ENCODE measurements at regions not wholly inside any gene's neighbourhood (a gene's known extent, or its start where the extent isn't known, plus 50 kb on each side); places are given as distances from the start of the nearest gene placed in this dataset.

GRCh38 chr6:10320291-10320690 lies 94.6 kb downstream of the TFAP2A start:
- TF ChIP-seq KMT2A (CRISPR knock-in tag; IDR thresholded peaks at IDR 0.05) (no peak), GATA4 (IDR thresholded peaks at IDR 0.05; ENCODE audit: borderline replicate concordance, low read depth) (no peak), ZNF749 (CRISPR knock-in tag; IDR thresholded peaks at IDR 0.05; ENCODE audit: borderline replicate concordance) (no peak), IRF9 (CRISPR knock-in tag; IDR thresholded peaks at IDR 0.05; ENCODE audit: borderline replicate concordance) (no peak), KAT7 (CRISPR knock-in tag; IDR thresholded peaks at IDR 0.05; ENCODE audit: borderline replicate concordance) (no peak), REL (CRISPR knock-in tag; conservative IDR thresholded peaks at IDR 0.05) (no peak), ZBTB38 (CRISPR knock-in tag; IDR thresholded peaks at IDR 0.05) (no peak), SP2 (CRISPR knock-in tag; IDR thresholded peaks at IDR 0.05) (no peak), ZNF280D (CRISPR knock-in tag; IDR thresholded peaks at IDR 0.05) (no peak), SRSF9 (IDR thresholded peaks at IDR 0.05; ENCODE audit: borderline replicate concordance, insufficient read depth, low read depth, low read length, poor library complexity, severe bottlenecking) (no peak), ZNF543 (CRISPR knock-in tag; IDR thresholded peaks at IDR 0.05) (no peak), NR2F6 (IDR thresholded peaks at IDR 0.05) (no peak), NR2F6 (CRISPR knock-in tag; IDR thresholded peaks at IDR 0.05) (no peak), SRY (CRISPR knock-in tag; IDR thresholded peaks at IDR 0.05) (no peak), TAF15 (IDR thresholded peaks at IDR 0.05; ENCODE audit: low read depth, low read length, poor library complexity, severe bottlenecking) (no peak), ZFYVE20 (CRISPR knock-in tag; IDR thresholded peaks at IDR 0.05; ENCODE audit: borderline replicate concordance, low read depth) (no peak), ZNF121 (CRISPR knock-in tag; IDR thresholded peaks at IDR 0.05) (no peak), NR2F1 (CRISPR knock-in tag; IDR thresholded peaks at IDR 0.05) (no peak), THAP8 (CRISPR knock-in tag; IDR thresholded peaks at IDR 0.05; ENCODE audit: borderline replicate concordance) (no peak), NPAS2 (CRISPR knock-in tag; IDR thresholded peaks at IDR 0.05; ENCODE audit: borderline replicate concordance) (no peak)
- FAIRE-seq (no peak), ATAC-seq (no peak), DNase-seq (ENCODE audit: low spot score) (no peak)
- no peaks in the 10 kb centered on the region for H4K20me1 ChIP-seq (ENCODE audit: insufficient read depth, low read length)
- H3K4me2 ChIP-seq (ENCODE audit: low read depth, low read length), result no peak overlapping the region
- no peaks in the 10 kb centered on the region for H3K79me2 ChIP-seq (ENCODE audit: insufficient read depth, low read length)
- H3K9ac ChIP-seq (ENCODE audit: insufficient read depth, low read depth, low read length), result no peak overlapping the region
- intact Hi-C loops (cut with micrococcal nuclease; ENCODE audit: unreplicated experiment) (no loop called here), in situ Hi-C loops (cut with HindIII; ENCODE audit: extremely low pct_ligation_motif_present, low pct_unique_long_range_greater_than_20kb) (no loop called here)
- POLR2A ChIA-PET, result no interaction called here
- BruUV-seq (replicated peaks), result no TSS peak
- no peaks in the 10 kb centered on the region for H3K9me3 ChIP-seq (ENCODE audit: low read length)
- CTCF ChIA-PET (ENCODE audit: low intra/inter-chr PET ratio, low total read pairs), result no interaction called here
- WGBS (ENCODE audit: low lambda C conversion rate), result 8% methylated on average over 6 of the region's 6 CpGs
- H3K4me1 ChIP-seq (ENCODE audit: insufficient read depth, low read length), result no peaks in the 10 kb centered on the region
- no peak overlapping the region for H3K4me3 ChIP-seq (replicated peaks in 1 of 3; ENCODE audit: insufficient read depth in 1 of 3, low read depth in 2 of 3, low read length in 3 of 3)
- no peaks in the 10 kb centered on the region for H3K36me3 ChIP-seq (replicated peaks in 1 of 2; ENCODE audit: control insufficient read depth in 1 of 2, insufficient read depth in 2 of 2, low read length in 2 of 2)
- H3K27ac ChIP-seq (ENCODE audit: extremely low read length, insufficient read depth, low read length), result no peak overlapping the region
- H3K27me3 ChIP-seq (ENCODE audit: control insufficient read depth in 1 of 2, insufficient read depth in 2 of 2, low read length in 2 of 2), result peaks cover 0 to 47% of the 10 kb centered on the region in 2 experiments; a peak in 4 of 5 replicates
- no peak overlapping the region for H2AFZ ChIP-seq (ENCODE audit: low read length)

Data from HepG2 (cell line).